CD4-positive, CD25-positive, alpha-beta regulatory T cell (primary cell): ENCODE measurements at regions not wholly inside any gene's neighbourhood (a gene's known extent, or its start where the extent isn't known, plus 50 kb on each side); places are given as distances from the start of the nearest gene placed in this dataset.

ENCODE experiments used
- ATAC-seq, 2 donors: fragments of 150-1000 bp; cut with Tn5 transposase; one replicate each; pipeline ENCODE4 v1.10.0; 2021; ENCODE audit warnings: low read depth in 2 of 2, moderate number of reproducible peaks in 2 of 2, moderate library complexity in 1 of 2
- DNase-seq, 3 donors: peaks; one replicate each; pipeline versions ENCODE4 v3.0.0 to v3.0.0-alpha.2; 2012 to 2022; ENCODE audit warnings: mixed read lengths in 1 of 3
- H3K27ac ChIP-seq: one replicate; pipeline ENCODE4 v1.7.0; 2013; ENCODE audit warnings: mild to moderate bottlenecking, low read length; ENCODE audit not compliant: insufficient read depth, poor library complexity, severe bottlenecking
- H3K27me3 ChIP-seq: one replicate; pipeline ENCODE4 v1.7.0; 2013; ENCODE audit warnings: low read length; ENCODE audit not compliant: control insufficient read depth, insufficient read depth
- H3K36me3 ChIP-seq: one replicate; pipeline ENCODE4 v1.7.0; 2013; ENCODE audit warnings: mild to moderate bottlenecking, low read length, moderate library complexity; ENCODE audit not compliant: control insufficient read depth, insufficient read depth
- H3K4me1 ChIP-seq: 2 replicates; pipeline ENCODE4 v1.7.0; 2013; ENCODE audit warnings: mild to moderate bottlenecking, low read length; ENCODE audit not compliant: insufficient read depth, control insufficient read depth, poor library complexity, severe bottlenecking
- H3K4me3 ChIP-seq: one replicate; pipeline ENCODE4 v1.7.0; 2013; ENCODE audit warnings: low read depth, mild to moderate bottlenecking, low read length, moderate library complexity
- H3K9me3 ChIP-seq, 2 experiments: 1 replicate in 1 of 2; 2 replicates in 1 of 2; pipeline ENCODE4 v1.7.0; 2013; ENCODE audit warnings: low read length in 2 of 2, mild to moderate bottlenecking in 1 of 2, moderate library complexity in 1 of 2; ENCODE audit not compliant: control insufficient read depth in 2 of 2
- H3K27ac Mint-ChIP-seq, 3 donors: one replicate each; pipeline ENCODE4 v1.8.0; 2020 to 2022; ENCODE audit warnings: mild to moderate bottlenecking in 3 of 3, mixed read lengths in 3 of 3, moderate library complexity in 2 of 3
- H3K27me3 Mint-ChIP-seq: one replicate; pipeline ENCODE4 v1.8.0; 2022; ENCODE audit warnings: mild to moderate bottlenecking, mixed read lengths
- H3K36me3 Mint-ChIP-seq: one replicate; pipeline ENCODE4 v1.8.0; 2020; ENCODE audit warnings: mixed read lengths
- H3K4me1 Mint-ChIP-seq, 4 donors: one replicate each; pipeline ENCODE4 v1.8.0; 2020 to 2022; ENCODE audit warnings: mixed read lengths in 4 of 4, mild to moderate bottlenecking in 1 of 4
- H3K4me3 Mint-ChIP-seq, 4 donors: one replicate each; pipeline ENCODE4 v1.8.0; 2020 to 2022; ENCODE audit warnings: mild to moderate bottlenecking in 4 of 4, mixed read lengths in 4 of 4, moderate library complexity in 3 of 4
- H3K9me3 Mint-ChIP-seq, 7 donors: one replicate each; pipeline ENCODE4 v1.8.0; 2020 to 2022; ENCODE audit warnings: mixed read lengths in 7 of 7, mild to moderate bottlenecking in 3 of 7, moderate library complexity in 2 of 7

- Histone ChIP-seq H3K27me3 (peaks cover 16% of the 10 kb centered on the region), H3K9me3 (no peaks in the 10 kb centered on the region), H3K4me1 (no peaks in the 10 kb centered on the region), H3K4me3 (no peak overlapping the region), H3K36me3 (no peaks in the 10 kb centered on the region), H3K27ac (no peak overlapping the region)
- no peaks in the 10 kb centered on the region for H3K36me3 Mint-ChIP-seq
- H3K27me3 Mint-ChIP-seq = peaks cover 46% of the 10 kb centered on the region
- ATAC-seq (no peak), DNase-seq (no peak)
- H3K9me3 Mint-ChIP-seq = peaks cover 0 to 4% (median 0%) of the 10 kb centered on the region in 7 donors
- no peak overlapping the region for H3K27ac Mint-ChIP-seq
- no peaks in the 10 kb centered on the region for H3K4me1 Mint-ChIP-seq
- H3K4me3 Mint-ChIP-seq = no peak overlapping the region
Measured at GRCh38 chr10:92790440-92790839, 57.9 kb upstream of the EXOC6 start.

- Mint-ChIP-seq H3K27me3 (peaks cover 53% of the 10 kb centered on the region), H3K27ac (no peak overlapping the region), H3K36me3 (no peaks in the 10 kb centered on the region), H3K9me3 (peaks cover 0 to 3% (median 0%) of the 10 kb centered on the region in 7 donors), H3K4me1 (no peaks in the 10 kb centered on the region), H3K4me3 (no peak overlapping the region)
- Histone ChIP-seq H3K9me3 (no peaks in the 10 kb centered on the region), H3K36me3 (no peaks in the 10 kb centered on the region), H3K4me1 (no peaks in the 10 kb centered on the region), H3K27ac (no peak overlapping the region), H3K4me3 (no peak overlapping the region), H3K27me3 (peaks cover 14% of the 10 kb centered on the region)
- no peak for DNase-seq
- ATAC-seq = no peak
Measured at GRCh38 chr10:92792661-92793060, 55.7 kb upstream of the EXOC6 start.
